HUES64 (cell line): ENCODE measurements at regions not wholly inside any gene's neighbourhood (a gene's known extent, or its start where the extent isn't known, plus 50 kb on each side); places are given as distances from the start of the nearest gene placed in this dataset.

ENCODE experiments used
- H3K27ac ChIP-seq: 2 replicates; pipeline ENCODE4 v1.7.0; 2013; ENCODE audit warnings: low read depth, low read length, inconsistent platforms
- H3K27me3 ChIP-seq: 2 replicates; pipeline ENCODE4 v1.6.1; 2013; ENCODE audit warnings: mild to moderate bottlenecking, low read length; ENCODE audit not compliant: insufficient read depth
- H3K36me3 ChIP-seq: 2 replicates; pipeline ENCODE4 v1.6.1; 2013; ENCODE audit warnings: mild to moderate bottlenecking, low read length; ENCODE audit not compliant: insufficient read depth
- H3K4me1 ChIP-seq: 2 replicates; pipeline ENCODE4 v1.6.1; 2013; ENCODE audit warnings: mild to moderate bottlenecking, low read length, moderate library complexity; ENCODE audit not compliant: insufficient read depth
- H3K4me3 ChIP-seq: 2 replicates; pipeline ENCODE4 v1.5.1; 2013; ENCODE audit warnings: mild to moderate bottlenecking, low read length, moderate library complexity
- H3K9ac ChIP-seq: 2 replicates; pipeline ENCODE4 v1.6.1; 2013; ENCODE audit warnings: mild to moderate bottlenecking, low read depth, low read length
- H3K9me3 ChIP-seq: 2 replicates; pipeline ENCODE4 v1.6.1; 2013; ENCODE audit warnings: low read depth, low read length; ENCODE audit not compliant: insufficient read depth
- WGBS: fragments of 150-250, 120-280 bp; methylation state at CpG from one replicate; pipeline ENCODE4 v1.1.7; 2013; ENCODE audit warnings: missing lambda C conversion rate; 5-methylcytosine and 5-hydroxymethylcytosine counted together

GRCh38 chr2:238711346-238711745 lies 136.5 kb upstream of the TWIST2 start:
- Histone ChIP-seq H3K27ac (no peak overlapping the region), H3K27me3 (no peaks in the 10 kb centered on the region), H3K9me3 (no peaks in the 10 kb centered on the region), H3K36me3 (no peaks in the 10 kb centered on the region), H3K9ac (no peak overlapping the region), H3K4me1 (peaks cover 2% of the 10 kb centered on the region; the same call in 1 of the 2 replicates), H3K4me3 (no peak overlapping the region)
- 85% methylated on average over 5 of the region's 5 CpGs for WGBS

DNA sequence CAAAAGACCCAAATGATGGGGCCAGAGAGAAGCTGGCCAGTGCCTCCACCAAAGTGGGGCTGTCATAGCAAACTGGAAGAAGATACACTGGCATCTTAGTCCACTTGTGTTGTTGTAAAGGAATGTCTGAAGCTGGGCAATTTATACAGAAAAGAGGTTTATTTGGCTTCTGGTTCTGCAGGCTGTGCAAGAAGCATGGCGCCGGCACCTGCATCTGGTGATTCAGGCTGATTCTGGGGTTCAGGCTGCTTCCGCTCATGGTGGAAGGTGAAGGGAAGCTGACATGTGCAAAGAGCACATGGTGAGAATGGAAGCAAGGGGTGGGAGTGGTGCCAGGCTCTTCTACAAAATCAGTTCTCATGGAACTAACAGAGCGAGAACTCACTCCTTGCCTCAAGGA lies 135.9 kb upstream of the TWIST2 start:
- Histone ChIP-seq H3K9ac (no peak overlapping the region), H3K36me3 (no peaks in the 10 kb centered on the region), H3K27ac (no peak overlapping the region), H3K9me3 (no peaks in the 10 kb centered on the region), H3K4me3 (no peak overlapping the region), H3K4me1 (peaks cover 7% of the 10 kb centered on the region; the same call in 1 of the 2 replicates), H3K27me3 (no peaks in the 10 kb centered on the region)
- 93% methylated on average over 4 of the region's 4 CpGs for WGBS

DNA sequence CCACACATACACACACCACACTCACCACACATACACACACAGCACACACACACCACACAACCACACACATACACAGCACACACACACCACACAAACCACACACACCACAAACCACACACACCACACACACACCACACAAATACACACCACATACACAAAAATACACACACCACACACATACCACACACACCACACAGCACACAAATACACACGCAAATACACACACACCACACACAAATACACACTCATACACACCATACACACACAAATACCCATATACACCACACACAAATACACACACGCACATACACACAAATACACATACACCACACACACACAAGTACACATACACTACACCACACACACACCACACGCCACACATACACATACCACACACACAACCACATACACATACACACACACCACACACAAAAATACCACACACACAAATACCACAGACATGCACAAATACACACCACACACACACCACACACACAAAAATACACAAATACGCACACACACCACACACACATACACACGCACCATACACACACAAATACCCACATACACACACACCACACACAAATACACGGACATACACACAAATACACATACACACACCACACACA lies 134.6 kb upstream of the TWIST2 start:
- Histone ChIP-seq H3K4me1 (peaks cover 7% of the 10 kb centered on the region; the same call in 1 of the 2 replicates), H3K9me3 (no peaks in the 10 kb centered on the region), H3K4me3 (no peak overlapping the region), H3K27ac (no peak overlapping the region), H3K36me3 (no peaks in the 10 kb centered on the region), H3K9ac (no peak overlapping the region), H3K27me3 (no peaks in the 10 kb centered on the region)
- WGBS, result 92% methylated on average over 6 of the region's 6 CpGs

GRCh38 chr2:238714038-238714528 lies 133.8 kb upstream of the TWIST2 start:
- no peak overlapping the region for H3K4me3 ChIP-seq
- no peak overlapping the region for H3K9ac ChIP-seq
- no peaks in the 10 kb centered on the region for H3K27me3 ChIP-seq
- H3K27ac ChIP-seq, result no peak overlapping the region
- H3K36me3 ChIP-seq, result no peaks in the 10 kb centered on the region
- H3K4me1 ChIP-seq, result peaks cover 7% of the 10 kb centered on the region; the same call in 1 of the 2 replicates
- WGBS, result 91% methylated on average over 9 of the region's 9 CpGs
- H3K9me3 ChIP-seq, result no peaks in the 10 kb centered on the region

GRCh38 chr2:238716171-238716570 lies 131.7 kb upstream of the TWIST2 start:
- Histone ChIP-seq H3K9ac (no peak overlapping the region), H3K4me1 (peaks cover 7% of the 10 kb centered on the region; the same call in 1 of the 2 replicates), H3K9me3 (no peaks in the 10 kb centered on the region), H3K27me3 (no peaks in the 10 kb centered on the region), H3K36me3 (no peaks in the 10 kb centered on the region), H3K4me3 (no peak overlapping the region), H3K27ac (no peak overlapping the region)
- WGBS, result 94% methylated on average over 12 of the region's 12 CpGs

GRCh38 chr2:238716585-238716984 lies 131.3 kb upstream of the TWIST2 start:
- Histone ChIP-seq H3K4me3 (no peak overlapping the region), H3K27ac (no peak overlapping the region), H3K9ac (no peak overlapping the region), H3K36me3 (no peaks in the 10 kb centered on the region), H3K27me3 (no peaks in the 10 kb centered on the region), H3K9me3 (no peaks in the 10 kb centered on the region), H3K4me1 (peaks cover 7% of the 10 kb centered on the region; the same call in 1 of the 2 replicates)
- WGBS, result 65% methylated on average over 17 of the region's 17 CpGs

GRCh38 chr2:238717084-238717483 lies 130.8 kb upstream of the TWIST2 start:
- Histone ChIP-seq H3K9me3 (no peaks in the 10 kb centered on the region), H3K9ac (no peak overlapping the region), H3K4me1 (peaks cover 7% of the 10 kb centered on the region; the same call in 1 of the 2 replicates), H3K36me3 (no peaks in the 10 kb centered on the region), H3K27ac (no peak overlapping the region), H3K27me3 (no peaks in the 10 kb centered on the region), H3K4me3 (no peak overlapping the region)
- 78% methylated on average over 9 of the region's 9 CpGs for WGBS

GRCh38 chr2:238719641-238720040 lies 128.2 kb upstream of the TWIST2 start:
- H3K36me3 ChIP-seq, result no peaks in the 10 kb centered on the region
- no peaks in the 10 kb centered on the region for H3K9me3 ChIP-seq
- no peaks in the 10 kb centered on the region for H3K27me3 ChIP-seq
- WGBS, result 93% methylated on average over 10 of the region's 10 CpGs
- peaks cover 7% of the 10 kb centered on the region; the same call in 1 of the 2 replicates for H3K4me1 ChIP-seq
- H3K4me3 ChIP-seq, result no peak overlapping the region
- H3K27ac ChIP-seq, result no peak overlapping the region
- no peak overlapping the region for H3K9ac ChIP-seq

GRCh38 chr2:238720232-238720672 lies 127.6 kb upstream of the TWIST2 start:
- no peak overlapping the region for H3K9ac ChIP-seq
- H3K4me3 ChIP-seq, result no peak overlapping the region
- WGBS, result 48% methylated on average over 15 of the region's 15 CpGs
- H3K27me3 ChIP-seq, result no peaks in the 10 kb centered on the region
- H3K9me3 ChIP-seq, result no peaks in the 10 kb centered on the region
- H3K27ac ChIP-seq, result no peak overlapping the region
- H3K36me3 ChIP-seq, result no peaks in the 10 kb centered on the region
- H3K4me1 ChIP-seq, result peaks cover 7% of the 10 kb centered on the region; the same call in 1 of the 2 replicates

- Histone ChIP-seq H3K4me3 (no peak overlapping the region), H3K9me3 (no peaks in the 10 kb centered on the region), H3K27me3 (no peaks in the 10 kb centered on the region), H3K4me1 (no peaks in the 10 kb centered on the region), H3K9ac (no peak overlapping the region), H3K27ac (no peak overlapping the region), H3K36me3 (no peaks in the 10 kb centered on the region)
- 93% methylated on average over 14 of the region's 14 CpGs for WGBS
Measured at GRCh38 chr2:238722181-238722580, 125.7 kb upstream of the TWIST2 start.

DNA sequence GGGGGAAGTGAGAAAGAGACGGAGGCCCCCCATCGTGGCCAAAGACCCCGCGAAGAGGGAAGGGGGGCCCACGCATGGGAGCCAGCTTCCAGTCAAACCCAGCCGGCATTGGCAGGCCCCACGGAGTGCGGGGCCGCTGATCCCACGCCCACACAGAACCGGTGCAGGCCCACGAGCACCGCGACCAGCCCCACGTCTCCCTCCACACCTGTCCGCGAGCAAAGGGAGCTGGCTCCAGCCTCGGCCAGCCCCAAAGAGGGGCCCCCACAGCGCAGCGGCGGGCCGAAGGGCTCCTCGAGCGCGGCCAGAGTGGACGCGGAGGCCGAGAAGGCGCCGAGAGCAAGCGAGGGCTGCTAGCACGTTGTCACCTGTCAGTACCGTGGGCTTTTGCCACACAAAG lies 125.0 kb upstream of the TWIST2 start:
- no peaks in the 10 kb centered on the region for H3K27me3 ChIP-seq
- no peak overlapping the region for H3K4me3 ChIP-seq
- no peaks in the 10 kb centered on the region for H3K4me1 ChIP-seq
- no peak overlapping the region for H3K27ac ChIP-seq
- no peaks in the 10 kb centered on the region for H3K9me3 ChIP-seq
- no peak overlapping the region for H3K9ac ChIP-seq
- H3K36me3 ChIP-seq, result no peaks in the 10 kb centered on the region
- WGBS, result 94% methylated on average over 33 of the region's 33 CpGs
